Stimulated activated CD4-positive, alpha-beta T cell treated with anti-CD3 and anti-CD28 coated beads, Interleukin-15, amount 100 ng/mL, for 48 hours (primary cell): ENCODE measurements at regions not wholly inside any gene's neighbourhood (a gene's known extent, or its start where the extent isn't known, plus 50 kb on each side); places are given as distances from the start of the nearest gene placed in this dataset.
A peak's percentile ranks its signal among the peaks of the same experiment; 100 is the strongest.
"Not testable (repeated sequence)": the region's sequence is repeated elsewhere in the genome, so short reads cannot be mapped to it uniquely, and the experiment has no call there.

ENCODE experiments used
- DNase-seq, 2 donors: peaks; one replicate each; pipeline ENCODE4 v3.0.0-alpha.2; 2020; ENCODE audit warnings: low read depth in 2 of 2

- DNase-seq, result not testable (repeated sequence)
Measured at GRCh38 chr14:105678057-105678456, 151.7 kb downstream of the TMEM121 start.

GRCh38 chr14:105678996-105679958 lies 152.9 kb downstream of the TMEM121 start:
- DNase-seq, result not testable (repeated sequence)

GRCh38 chr14:105679959-105680735 lies 153.8 kb downstream of the TMEM121 start:
- peak in 1 of 2 donors; percentile 12 for DNase-seq

GRCh38 chr14:105680736-105681098 lies 154.3 kb downstream of the TMEM121 start:
- DNase-seq, result not testable (repeated sequence)

GRCh38 chr14:105681606-105682185 lies 155.3 kb downstream of the TMEM121 start:
- not testable (repeated sequence) for DNase-seq

- not testable (repeated sequence) for DNase-seq
Measured at GRCh38 chr14:105682442-105682841, 156.1 kb downstream of the TMEM121 start.

- no peak for DNase-seq
Measured at GRCh38 chr14:105682956-105683570, 156.7 kb downstream of the TMEM121 start.

GRCh38 chr14:105684056-105684455 lies 157.7 kb downstream of the TMEM121 start:
- not testable (repeated sequence) for DNase-seq

GRCh38 chr14:105684597-105684996 lies 158.2 kb downstream of the TMEM121 start:
- DNase-seq, result not testable (repeated sequence)

GRCh38 chr14:105685003-105685402 lies 158.6 kb downstream of the TMEM121 start:
- no peak for DNase-seq

GRCh38 chr14:105685605-105686004 lies 159.2 kb downstream of the TMEM121 start:
- not testable (repeated sequence) for DNase-seq

- not testable (repeated sequence) for DNase-seq
Measured at GRCh38 chr14:105686050-105686449, 159.7 kb downstream of the TMEM121 start.

GRCh38 chr14:105686462-105687170 lies 160.2 kb downstream of the TMEM121 start:
- not testable (repeated sequence) for DNase-seq

GRCh38 chr14:105687171-105688022 lies 161.0 kb downstream of the TMEM121 start:
- not testable (repeated sequence) for DNase-seq

GRCh38 chr14:105688023-105688351 lies 161.6 kb downstream of the TMEM121 start:
- DNase-seq, result not testable (repeated sequence)

GRCh38 chr14:105688664-105689221 lies 162.4 kb downstream of the TMEM121 start:
- not testable (repeated sequence) for DNase-seq

- DNase-seq, result no peak
Measured at GRCh38 chr14:105689722-105690121, 163.3 kb downstream of the TMEM121 start.

- DNase-seq, result no peak
Measured at GRCh38 chr14:105690671-105691070, 164.3 kb downstream of the TMEM121 start.

- not testable (repeated sequence) for DNase-seq
Measured at GRCh38 chr14:105691321-105692109, 165.1 kb downstream of the TMEM121 start.
